Spleen (tissue), 11 donors: ENCODE measurements at regions not wholly inside any gene's neighbourhood (a gene's known extent, or its start where the extent isn't known, plus 50 kb on each side); places are given as distances from the start of the nearest gene placed in this dataset.

Source experiments
- DNase-seq: peaks from one replicate; pipeline ENCODE4 v3.0.0-alpha.2; 2020
- H3K27ac ChIP-seq, 8 donors: fragments of 200-600 bp; sonication (generic) in 7 of 8; 1 replicate in 4 of 8; 2 replicates in 4 of 8; pipeline versions ENCODE4 v1.5.0 to v1.8.0; 2016 to 2021; ENCODE audit warnings: inconsistent platforms in 4 of 8, mild to moderate bottlenecking in 4 of 8, moderate library complexity in 1 of 8
- H3K27me3 ChIP-seq, 7 donors: fragments of 200-600 bp; sonication (generic) in 6 of 7; replicated peaks in 1 of 7; 1 replicate in 4 of 7; 2 replicates in 3 of 7; pipeline versions ENCODE4 v1.5.0 to v1.8.0; 2016 to 2021; ENCODE audit warnings: inconsistent platforms in 3 of 7, mild to moderate bottlenecking in 1 of 7
- H3K36me3 ChIP-seq, 6 donors: fragments of 200-600 bp; sonication (generic) in 5 of 6; 1 replicate in 4 of 6; 2 replicates in 2 of 6; pipeline versions ENCODE4 v1.5.0 to v1.8.0; 2016 to 2021; ENCODE audit warnings: inconsistent platforms in 2 of 6
- H3K4me1 ChIP-seq, 6 donors: fragments of 200-600 bp; sonication (generic) in 5 of 6; 1 replicate in 3 of 6; 2 replicates in 3 of 6; pipeline versions ENCODE4 v1.5.0 to v1.8.0; 2016 to 2021; ENCODE audit warnings: inconsistent platforms in 3 of 6
- H3K4me3 ChIP-seq, 8 donors: fragments of 200-600 bp; sonication (generic) in 7 of 8; 1 replicate in 4 of 8; 2 replicates in 4 of 8; pipeline versions ENCODE4 v1.5.0 to v1.8.0; 2016 to 2021; ENCODE audit warnings: inconsistent platforms in 4 of 8, mild to moderate bottlenecking in 4 of 8, moderate library complexity in 2 of 8
- H3K9me3 ChIP-seq, 8 donors: fragments of 200-600 bp; sonication (generic) in 7 of 8; 1 replicate in 4 of 8; 2 replicates in 4 of 8; pipeline versions ENCODE4 v1.5.0 to v1.8.0; 2016 to 2021; ENCODE audit warnings: inconsistent platforms in 4 of 8
- POLR2A ChIP-seq, 3 donors: fragments of 450-650 bp; IDR thresholded peaks; one replicate each; pipeline ENCODE4 v1.5.1; 2017; ENCODE audit warnings: antibody characterized with exemption in 3 of 3, mild to moderate bottlenecking in 1 of 3
- POLR2AphosphoS5 ChIP-seq, 3 donors: sonication (generic); formaldehyde crosslinking; IDR thresholded peaks; one replicate each; pipeline ENCODE4 v1.5.1; 2017; ENCODE audit warnings: antibody characterized with exemption in 3 of 3
- WGBS, 5 donors: extraction: QIAGEN DNeasy Blood & Tissue Kit in 3 of 5; methylation state at CpG; one replicate each; pipeline versions ENCODE4 v1.1.5 to v1.1.7; 2013 to 2018; 5-methylcytosine and 5-hydroxymethylcytosine counted together
- intact Hi-C: fragments of 100-400 bp; cut with DNase I; formaldehyde crosslinking; loops from one replicate; pipeline ENCODE4 v1.15.0; 2023; ENCODE audit warnings: low total_unique reads
- TF ChIP-seq, protein P1 (sequence below), 11 experiments: fragments of 200-600 bp in 7 of 11; fragments of 450-650 bp in 4 of 11; sonication (generic) in 4 of 11; IDR thresholded peaks in 8 of 11; conservative IDR thresholded peaks in 3 of 11; 1 replicate in 7 of 11; 2 replicates in 4 of 11; pipeline versions ENCODE4 v1.4.0 to v1.8.0; 2016 to 2021; ENCODE audit warnings: antibody characterized with exemption in 11 of 11, inconsistent platforms in 4 of 11, mild to moderate bottlenecking in 1 of 11
- donor health status: healthy with polysubstance abuse.
- donor health status: DM: no; HTN: no; CAD: no; lungs with moderate emphysema.
- donor health status: DM: no; HTN: no; CAD: no.
- donor health status: Bipolar disorder and iron deficiency.
- donor health status: healthy.
- donor health status: DM: no; HTN: no; CAD: no.
- donor health status: DM: yes; HTN: yes; CAD: no.

DNA sequence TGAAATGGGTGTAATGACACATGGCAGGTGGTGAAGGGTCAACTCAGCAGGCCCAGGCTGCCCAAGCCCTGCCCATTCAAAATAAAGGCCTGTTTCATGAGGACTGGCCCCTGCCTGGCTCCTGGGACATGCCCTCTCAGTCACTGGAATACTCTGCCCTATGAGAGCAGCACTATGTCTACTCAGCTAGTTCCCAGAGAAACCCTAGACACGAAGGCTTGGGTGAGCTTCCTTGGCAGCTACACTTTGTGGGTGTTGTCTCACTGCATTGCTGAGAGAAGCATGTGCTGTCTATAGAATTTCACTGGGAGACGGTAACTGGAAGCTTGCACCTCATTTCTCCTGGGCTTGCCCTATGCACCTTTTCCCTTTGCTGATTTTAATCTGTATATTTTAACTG is 752.8 kb downstream of the LIG4 start:
- Histone ChIP-seq H3K4me3 (no peak overlapping the region), H3K36me3 (no peaks in the 10 kb centered on the region), H3K27ac (no peak overlapping the region), H3K4me1 (no peaks in the 10 kb centered on the region), H3K27me3 (no peaks in the 10 kb centered on the region), H3K9me3 (peaks cover 0 to 15% (median 0%) of the 10 kb centered on the region in 8 donors)
- DNase-seq, result no peak
- 70 to 80% (median 71%) methylated on average over 2 of the region's 2 CpGs for WGBS, 5 donors
- intact Hi-C loops, result no loop called here
- TF ChIP-seq, protein P1, sequence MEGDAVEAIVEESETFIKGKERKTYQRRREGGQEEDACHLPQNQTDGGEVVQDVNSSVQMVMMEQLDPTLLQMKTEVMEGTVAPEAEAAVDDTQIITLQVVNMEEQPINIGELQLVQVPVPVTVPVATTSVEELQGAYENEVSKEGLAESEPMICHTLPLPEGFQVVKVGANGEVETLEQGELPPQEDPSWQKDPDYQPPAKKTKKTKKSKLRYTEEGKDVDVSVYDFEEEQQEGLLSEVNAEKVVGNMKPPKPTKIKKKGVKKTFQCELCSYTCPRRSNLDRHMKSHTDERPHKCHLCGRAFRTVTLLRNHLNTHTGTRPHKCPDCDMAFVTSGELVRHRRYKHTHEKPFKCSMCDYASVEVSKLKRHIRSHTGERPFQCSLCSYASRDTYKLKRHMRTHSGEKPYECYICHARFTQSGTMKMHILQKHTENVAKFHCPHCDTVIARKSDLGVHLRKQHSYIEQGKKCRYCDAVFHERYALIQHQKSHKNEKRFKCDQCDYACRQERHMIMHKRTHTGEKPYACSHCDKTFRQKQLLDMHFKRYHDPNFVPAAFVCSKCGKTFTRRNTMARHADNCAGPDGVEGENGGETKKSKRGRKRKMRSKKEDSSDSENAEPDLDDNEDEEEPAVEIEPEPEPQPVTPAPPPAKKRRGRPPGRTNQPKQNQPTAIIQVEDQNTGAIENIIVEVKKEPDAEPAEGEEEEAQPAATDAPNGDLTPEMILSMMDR (IDR thresholded peaks at IDR 0.05 in 8 of 11, conservative IDR thresholded peaks at IDR 0.05 in 3 of 11), result no peak
- TF ChIP-seq POLR2A (IDR thresholded peaks at IDR 0.05) (no peak), POLR2AphosphoS5 (IDR thresholded peaks at IDR 0.05) (no peak)

DNA sequence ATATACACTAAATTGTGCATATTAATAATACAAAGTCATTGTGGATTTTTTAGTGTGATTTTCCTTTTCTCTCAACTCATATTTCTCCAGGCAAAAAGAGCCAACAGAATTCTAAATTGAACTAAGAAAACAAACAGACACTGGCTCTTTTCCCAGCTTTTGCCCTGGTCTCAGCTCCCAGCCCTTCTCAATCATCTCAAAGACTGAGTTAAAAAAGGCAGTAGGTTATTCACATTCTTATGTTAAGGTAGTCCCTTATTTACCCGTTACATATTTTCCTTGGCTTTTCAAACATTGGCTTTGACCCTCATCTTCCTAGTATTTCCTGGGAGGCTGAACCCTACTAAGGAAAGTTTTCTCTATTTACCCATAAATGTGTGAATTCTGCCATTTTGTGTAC is 753.6 kb downstream of the LIG4 start:
- no peaks in the 10 kb centered on the region for H3K4me1 ChIP-seq
- 59 to 78% (median 69%) methylated on average over 1 of the region's 1 CpG for WGBS, 5 donors
- H3K27me3 ChIP-seq, result no peaks in the 10 kb centered on the region
- H3K27ac ChIP-seq, result no peak overlapping the region
- peaks cover 0 to 15% (median 0%) of the 10 kb centered on the region in 8 donors for H3K9me3 ChIP-seq
- no peak for TF ChIP-seq POLR2AphosphoS5 (IDR thresholded peaks at IDR 0.05)
- no peak for TF ChIP-seq POLR2A (IDR thresholded peaks at IDR 0.05)
- TF ChIP-seq, protein P1 (IDR thresholded peaks at IDR 0.05 in 8 of 11, conservative IDR thresholded peaks at IDR 0.05 in 3 of 11), result no peak
- no peak overlapping the region for H3K4me3 ChIP-seq
- no peak for DNase-seq
- no peaks in the 10 kb centered on the region for H3K36me3 ChIP-seq
- intact Hi-C loops, result no loop called here

DNA sequence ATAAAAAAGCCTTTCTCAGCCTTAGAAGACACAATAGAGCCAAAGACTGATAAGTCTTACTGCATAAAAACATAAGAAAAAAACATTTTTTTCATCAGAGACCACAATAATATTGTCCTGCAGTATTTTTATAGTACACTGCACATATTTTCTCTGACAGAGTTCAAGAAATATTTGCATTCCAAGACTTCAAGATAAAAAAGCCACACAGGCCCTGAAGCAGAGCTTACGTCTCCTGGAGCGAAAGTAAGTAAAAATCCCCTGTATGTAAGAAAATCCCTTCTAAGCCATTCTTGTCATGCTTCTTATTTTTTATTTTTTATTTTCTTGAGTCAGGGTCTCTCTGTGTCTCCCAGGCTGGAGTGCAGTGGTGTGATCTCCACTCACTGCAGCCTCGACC is 755.9 kb downstream of the LIG4 start:
- WGBS, 5 donors, result 73 to 86% (median 82%) methylated on average over 3 of the region's 3 CpGs
- no peaks in the 10 kb centered on the region for H3K27me3 ChIP-seq
- peaks cover 0 to 18% (median 2%) of the 10 kb centered on the region in 8 donors for H3K9me3 ChIP-seq
- no peak overlapping the region for H3K4me3 ChIP-seq
- DNase-seq, result no peak
- H3K27ac ChIP-seq, result no peak overlapping the region
- TF ChIP-seq POLR2AphosphoS5 (IDR thresholded peaks at IDR 0.05) (no peak), POLR2A (IDR thresholded peaks at IDR 0.05) (no peak)
- TF ChIP-seq, protein P1 (IDR thresholded peaks at IDR 0.05 in 8 of 11, conservative IDR thresholded peaks at IDR 0.05 in 3 of 11), result no peak
- no peaks in the 10 kb centered on the region for H3K4me1 ChIP-seq
- intact Hi-C loops, result no loop called here
- no peaks in the 10 kb centered on the region for H3K36me3 ChIP-seq

DNA sequence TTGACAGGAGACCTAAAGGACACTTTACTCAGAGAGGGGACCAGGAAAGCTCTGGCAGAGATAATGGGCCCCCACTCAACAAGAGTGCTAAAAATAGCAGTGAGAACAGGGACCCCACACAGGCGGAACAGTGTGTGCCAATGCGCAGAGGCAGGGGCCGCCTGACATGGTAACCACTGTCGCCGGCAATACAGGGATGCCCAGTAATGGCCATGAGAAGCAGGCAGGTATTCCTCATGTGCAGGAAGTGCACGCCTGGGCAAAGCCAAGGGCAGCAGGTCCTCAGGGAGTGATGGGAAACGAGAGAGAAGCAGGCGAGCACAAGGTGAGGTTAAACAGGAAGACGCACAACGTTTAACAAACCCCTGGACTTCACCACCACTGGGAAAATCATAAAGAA is 757.1 kb downstream of the LIG4 start:
- H3K4me3 ChIP-seq, result no peak overlapping the region
- no peak for DNase-seq
- no peaks in the 10 kb centered on the region for H3K36me3 ChIP-seq
- H3K27ac ChIP-seq, result no peak overlapping the region
- intact Hi-C loops, result no loop called here
- TF ChIP-seq, protein P1 (IDR thresholded peaks at IDR 0.05 in 8 of 11, conservative IDR thresholded peaks at IDR 0.05 in 3 of 11), result no peak
- no peak for TF ChIP-seq POLR2AphosphoS5 (IDR thresholded peaks at IDR 0.05)
- TF ChIP-seq POLR2A (IDR thresholded peaks at IDR 0.05), result no peak
- peaks cover 0 to 30% (median 13%) of the 10 kb centered on the region in 8 donors for H3K9me3 ChIP-seq
- WGBS, 5 donors, result 81 to 88% (median 84%) methylated on average over 10 of the region's 10 CpGs
- no peaks in the 10 kb centered on the region for H3K4me1 ChIP-seq
- H3K27me3 ChIP-seq, result no peaks in the 10 kb centered on the region
